Stimulated activated CD8-positive, alpha-beta memory T cell treated with anti-CD3 and anti-CD28 coated beads, Interleukin-12 subunit alpha, Interleukin-12 subunit beta, amount 100 ng/mL, for 24 hours (primary cell): ENCODE measurements at regions not wholly inside any gene's neighbourhood (a gene's known extent, or its start where the extent isn't known, plus 50 kb on each side); places are given as distances from the start of the nearest gene placed in this dataset.

ENCODE experiments used
- DNase-seq: peaks from one replicate; pipeline ENCODE4 v3.0.0-alpha.2; 2020; ENCODE audit errors: extremely low read depth

DNA sequence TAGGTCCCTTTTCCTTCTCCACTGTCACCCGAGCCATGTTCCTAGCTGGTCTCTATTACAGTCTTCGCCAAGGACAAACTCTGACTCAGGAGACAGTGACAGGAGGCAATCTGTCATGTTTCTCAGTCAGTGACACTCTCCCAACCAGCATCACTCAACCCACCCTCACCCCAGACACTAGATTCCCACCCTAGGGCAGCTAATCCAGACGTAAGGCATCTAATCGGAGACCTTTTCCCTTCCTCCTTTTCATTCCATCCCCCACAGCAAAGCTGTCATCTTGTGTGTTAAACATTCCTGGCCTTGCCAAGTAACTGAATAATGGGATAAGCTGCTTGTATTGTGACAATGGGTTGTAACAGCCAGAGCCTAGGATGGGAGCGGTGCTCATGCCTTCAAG is 95.2 kb downstream of the SNX18 start:
- DNase-seq: no peak

DNA sequence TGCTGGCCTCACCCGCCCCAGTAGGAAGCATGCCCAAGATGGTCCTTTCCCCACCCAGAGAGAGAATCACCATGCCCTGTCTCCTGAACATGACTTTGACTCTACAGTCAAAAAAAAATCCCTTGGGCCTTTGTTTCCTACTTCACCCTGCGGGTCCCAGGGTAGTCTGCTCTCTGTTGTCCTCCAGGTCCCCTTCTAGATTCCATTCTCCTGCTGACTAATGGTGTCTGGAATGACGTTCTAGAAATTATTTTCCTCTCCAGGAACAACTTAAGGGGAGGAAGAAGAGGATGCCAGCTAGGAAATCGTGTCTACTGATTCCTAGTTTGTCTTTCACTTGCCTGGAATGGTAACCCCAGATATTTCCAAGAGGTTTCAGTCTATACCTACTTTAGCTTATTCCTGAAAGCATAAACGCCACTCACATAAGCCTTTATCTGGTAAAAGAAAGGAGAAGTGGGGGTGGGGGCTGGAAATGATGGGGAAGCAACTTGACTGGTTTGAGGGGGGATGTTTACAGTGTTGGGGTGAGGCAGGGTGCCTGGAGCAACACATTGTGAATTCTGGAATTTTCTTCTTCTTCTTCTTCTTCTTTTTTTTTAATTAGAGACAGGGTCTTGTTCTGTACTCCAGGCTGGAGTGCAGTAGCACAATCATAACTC is 93.9 kb downstream of the SNX18 start:
- no peak for DNase-seq

GRCh38 chr5:54610197-54610944 is 92.8 kb downstream of the SNX18 start:
- DNase-seq: peak; percentile 10

DNA sequence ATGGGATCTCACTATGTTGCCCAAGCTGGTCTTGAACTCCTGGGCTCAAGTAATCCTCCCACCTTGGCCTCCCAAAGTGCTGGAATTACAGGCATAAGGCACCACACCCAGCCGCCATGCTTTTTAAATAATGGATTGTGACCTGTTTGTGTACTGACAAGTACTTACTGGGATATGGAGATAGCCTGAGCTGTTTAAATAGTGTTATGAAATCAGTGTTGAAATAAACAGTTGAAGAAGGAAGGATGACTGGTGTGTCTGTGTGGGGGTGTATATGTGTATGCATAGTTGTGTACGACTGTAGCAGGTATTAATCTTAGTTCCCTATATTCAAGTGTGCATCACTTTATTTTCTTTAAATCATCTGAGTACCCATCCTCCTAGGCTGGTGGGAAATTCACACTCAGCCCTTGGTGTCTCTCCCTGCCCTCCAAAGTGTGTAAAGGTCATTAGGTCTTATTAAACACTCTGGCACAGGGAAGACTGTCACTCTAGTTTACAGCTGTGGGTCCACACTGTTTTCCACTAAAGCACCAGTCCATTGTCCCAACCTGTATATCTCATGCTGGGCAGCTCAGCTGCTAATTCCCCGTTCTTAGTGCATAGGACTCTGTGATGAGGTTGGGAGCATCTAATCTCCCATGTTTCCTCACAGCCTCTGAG is 91.0 kb downstream of the SNX18 start:
- DNase-seq: no peak

GRCh38 chr5:54607006-54607405 is 89.4 kb downstream of the SNX18 start:
- DNase-seq: no peak

DNA sequence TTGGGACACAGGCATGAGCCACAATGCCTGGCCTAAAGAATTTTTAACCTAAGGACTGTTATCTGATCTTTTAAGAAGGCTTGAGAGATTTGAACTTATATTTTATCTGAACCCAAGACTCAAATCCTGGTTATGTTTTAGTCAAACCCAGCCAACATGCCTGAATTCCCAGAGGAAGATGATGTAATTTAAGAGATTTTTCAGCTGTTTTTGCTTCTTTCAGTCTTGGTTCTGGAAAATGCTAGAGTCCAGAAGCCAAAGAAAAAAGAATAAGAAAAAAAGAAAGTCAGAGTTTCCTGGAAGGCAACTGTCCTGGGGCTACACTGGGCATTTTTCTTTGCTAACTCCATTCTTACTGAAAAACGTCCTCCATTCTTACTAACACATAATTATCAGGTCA is 85.8 kb downstream of the SNX18 start:
- no peak for DNase-seq

- no peak for DNase-seq
These were observed 84.9 kb downstream of the SNX18 start for GRCh38 chr5:54602475-54602874.

- no peak for DNase-seq
These were observed 84.1 kb downstream of the SNX18 start for GRCh38 chr5:54601411-54602230.
